ENCODE measurements at regions not wholly inside any gene's neighbourhood (a gene's known extent, or its start where the extent isn't known, plus 50 kb on each side); places are given as distances from the start of the nearest gene placed in this dataset.

DNA sequence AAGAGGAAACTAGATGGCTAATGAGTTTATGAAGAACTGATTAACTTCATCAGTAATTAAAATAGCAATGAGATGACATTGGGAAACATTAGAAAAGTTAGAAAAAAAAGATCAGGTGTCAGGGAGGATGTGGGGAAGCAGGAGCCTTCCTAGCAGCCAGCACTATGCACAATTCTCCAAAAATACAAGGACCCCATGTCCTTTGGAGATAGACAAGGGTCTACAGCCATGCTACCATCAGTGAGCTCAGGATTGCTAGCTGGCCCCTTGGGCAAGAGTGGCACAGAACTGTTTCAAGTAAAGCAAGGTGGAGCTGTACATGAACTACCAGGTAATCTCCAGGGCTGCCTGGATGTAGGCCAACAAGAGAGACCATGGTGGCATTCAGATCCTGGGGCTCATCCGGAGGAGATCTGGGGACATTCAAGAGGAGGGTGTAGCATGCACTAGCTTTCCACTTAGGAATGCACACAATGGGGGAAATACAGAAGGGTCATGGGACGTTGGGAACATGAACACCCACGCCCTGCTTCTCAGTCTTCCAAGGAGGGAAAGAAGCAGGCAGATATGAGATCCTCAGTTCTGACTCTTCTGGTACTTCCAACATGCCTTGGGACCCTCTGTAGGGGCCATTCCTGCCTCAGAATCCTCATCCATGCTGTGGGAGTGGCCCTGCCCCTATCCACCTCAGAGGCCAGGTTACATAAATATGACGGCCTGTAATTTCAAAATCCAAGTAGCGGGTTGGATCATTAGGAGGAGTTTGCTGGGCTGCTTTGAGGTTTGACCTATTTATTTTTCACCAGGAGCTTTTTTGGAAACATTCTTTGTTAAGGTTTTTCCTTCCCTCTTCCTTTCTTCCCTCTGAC, 82.2 kb upstream of the HABP2 start:
- Mint-ChIP-seq H3K36me3 (ENCODE audit: low read depth, unreplicated experiment) (no peaks in the 10 kb centered on the region), H3K4me1 (ENCODE audit: unreplicated experiment) (peaks cover 14% of the 10 kb centered on the region), H3K9me3 (ENCODE audit: unreplicated experiment) (no peaks in the 10 kb centered on the region), H3K27ac (ENCODE audit: unreplicated experiment) (no peak overlapping the region), H3K4me3 (ENCODE audit: unreplicated experiment) (no peak overlapping the region), H3K27me3 (ENCODE audit: unreplicated experiment) (peaks cover 1% of the 10 kb centered on the region)
- no peak for TF ChIP-seq CTCF (IDR thresholded peaks at IDR 0.05; ENCODE audit: unreplicated experiment)
- no peak for DNase-seq (ENCODE audit: low spot score)

DNA sequence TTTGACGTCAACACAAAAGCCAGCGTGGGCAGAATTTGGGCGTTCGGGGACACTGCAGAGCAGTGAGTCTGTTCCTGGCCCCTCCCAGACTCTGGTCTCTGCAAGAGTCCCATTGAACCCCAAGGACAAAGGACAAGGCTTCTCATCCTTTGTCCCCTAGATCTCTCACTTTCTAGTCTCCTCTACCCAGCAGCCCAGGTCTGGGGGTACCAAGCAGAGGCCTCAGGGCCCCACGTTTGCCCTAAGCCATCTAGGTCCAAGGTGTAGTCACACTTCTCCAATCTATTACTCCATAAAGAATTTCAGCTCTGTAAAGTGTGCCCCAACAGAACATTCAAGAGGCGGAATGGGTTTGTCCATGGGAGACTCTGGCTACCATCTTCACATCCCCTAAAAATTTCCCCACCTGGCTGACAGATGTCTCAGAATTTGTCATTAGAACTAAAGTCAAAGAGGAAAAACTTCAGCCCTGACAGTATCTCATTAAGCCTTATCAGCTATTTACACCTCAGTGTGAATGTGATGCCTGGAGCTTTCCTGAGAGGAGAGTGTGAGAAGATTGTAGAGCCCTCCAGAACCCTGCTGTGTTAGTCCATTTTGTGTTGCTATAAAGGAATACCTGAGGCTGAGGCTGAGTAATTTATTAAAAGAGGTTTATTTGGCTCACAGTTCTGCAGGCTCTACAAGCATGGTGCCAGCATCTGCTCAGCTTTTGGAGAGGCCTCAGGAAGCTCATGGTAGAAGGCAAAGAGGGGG, 81.4 kb upstream of the HABP2 start:
- H3K9me3 Mint-ChIP-seq (ENCODE audit: unreplicated experiment): no peaks in the 10 kb centered on the region
- no peak overlapping the region for H3K4me3 Mint-ChIP-seq (ENCODE audit: unreplicated experiment)
- peaks cover 1% of the 10 kb centered on the region for H3K27me3 Mint-ChIP-seq (ENCODE audit: unreplicated experiment)
- H3K36me3 Mint-ChIP-seq (ENCODE audit: low read depth, unreplicated experiment): no peaks in the 10 kb centered on the region
- H3K27ac Mint-ChIP-seq (ENCODE audit: unreplicated experiment): no peak overlapping the region
- no peak for DNase-seq (ENCODE audit: low spot score)
- no peak for TF ChIP-seq CTCF (IDR thresholded peaks at IDR 0.05; ENCODE audit: unreplicated experiment)
- H3K4me1 Mint-ChIP-seq (ENCODE audit: unreplicated experiment): peaks cover 14% of the 10 kb centered on the region

DNA sequence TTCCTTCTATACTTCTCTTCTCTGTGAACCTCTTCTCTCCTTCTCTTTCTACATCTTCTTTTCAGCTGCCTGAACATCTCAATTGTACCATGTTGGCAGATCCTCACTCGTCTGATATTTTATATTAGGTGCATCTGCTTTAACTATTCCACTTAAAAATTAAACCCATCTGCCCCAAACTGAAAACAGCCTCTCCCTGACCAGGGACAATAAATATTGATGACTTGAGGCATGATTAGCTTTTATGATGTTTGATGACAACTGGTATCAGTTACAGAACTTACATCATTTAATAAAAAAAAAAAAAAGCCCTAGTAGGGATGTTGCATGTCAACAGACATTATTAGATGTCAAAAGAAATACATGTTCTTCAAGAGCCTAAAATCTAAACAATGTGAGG, 79.8 kb upstream of the HABP2 start:
- Mint-ChIP-seq H3K36me3 (ENCODE audit: low read depth, unreplicated experiment) (no peaks in the 10 kb centered on the region), H3K9me3 (ENCODE audit: unreplicated experiment) (no peaks in the 10 kb centered on the region), H3K4me3 (ENCODE audit: unreplicated experiment) (no peak overlapping the region), H3K27ac (ENCODE audit: unreplicated experiment) (no peak overlapping the region), H3K4me1 (ENCODE audit: unreplicated experiment) (peaks cover 14% of the 10 kb centered on the region), H3K27me3 (ENCODE audit: unreplicated experiment) (peaks cover 1% of the 10 kb centered on the region)
- no peak for DNase-seq (ENCODE audit: low spot score)
- TF ChIP-seq CTCF (IDR thresholded peaks at IDR 0.05; ENCODE audit: unreplicated experiment): no peak

DNA sequence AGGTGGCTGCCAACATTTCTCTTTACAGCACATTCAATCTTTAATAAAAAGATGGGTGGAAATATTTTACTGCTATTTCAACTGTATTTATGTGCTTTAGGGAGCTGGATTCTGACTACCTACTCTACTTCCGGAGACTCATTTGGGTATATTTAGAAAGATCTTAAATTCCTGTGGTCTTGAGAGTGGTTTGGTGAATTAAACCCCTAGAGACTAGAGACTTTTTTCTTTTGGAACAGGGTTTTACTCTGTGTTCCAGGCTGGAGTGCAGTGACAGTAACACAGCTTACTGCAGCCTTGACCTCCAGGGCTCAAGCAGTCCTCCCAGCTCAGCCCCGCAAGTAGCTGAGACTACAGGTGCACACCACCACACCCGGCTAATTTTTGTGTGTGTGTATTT, 79.0 kb upstream of the HABP2 start:
- TF ChIP-seq CTCF (IDR thresholded peaks at IDR 0.05; ENCODE audit: unreplicated experiment): no peak
- no peak for DNase-seq (ENCODE audit: low spot score)
- Mint-ChIP-seq H3K9me3 (ENCODE audit: unreplicated experiment) (no peaks in the 10 kb centered on the region), H3K27me3 (ENCODE audit: unreplicated experiment) (peaks cover 2% of the 10 kb centered on the region), H3K4me3 (ENCODE audit: unreplicated experiment) (no peak overlapping the region), H3K36me3 (ENCODE audit: low read depth, unreplicated experiment) (peaks cover 5% of the 10 kb centered on the region), H3K27ac (ENCODE audit: unreplicated experiment) (no peak overlapping the region), H3K4me1 (ENCODE audit: unreplicated experiment) (peaks cover 14% of the 10 kb centered on the region)

GRCh38 chr10:113474752-113475151, 78.1 kb upstream of the HABP2 start:
- H3K4me3 Mint-ChIP-seq (ENCODE audit: unreplicated experiment): no peak overlapping the region
- peaks cover 5% of the 10 kb centered on the region for H3K9me3 Mint-ChIP-seq (ENCODE audit: unreplicated experiment)
- H3K27ac Mint-ChIP-seq (ENCODE audit: unreplicated experiment): no peak overlapping the region
- DNase-seq (ENCODE audit: low spot score): no peak
- TF ChIP-seq CTCF (IDR thresholded peaks at IDR 0.05; ENCODE audit: unreplicated experiment): no peak
- peaks cover 12% of the 10 kb centered on the region for H3K4me1 Mint-ChIP-seq (ENCODE audit: unreplicated experiment)
- H3K27me3 Mint-ChIP-seq (ENCODE audit: unreplicated experiment): peaks cover 3% of the 10 kb centered on the region
- peaks cover 10% of the 10 kb centered on the region for H3K36me3 Mint-ChIP-seq (ENCODE audit: low read depth, unreplicated experiment)
